Chondrocyte (in vitro differentiated cells): ENCODE measurements at regions not wholly inside any gene's neighbourhood (a gene's known extent, or its start where the extent isn't known, plus 50 kb on each side); places are given as distances from the start of the nearest gene placed in this dataset.
A peak's percentile ranks its signal among the peaks of the same experiment; 100 is the strongest.

Experiments
- DNase-seq: peaks from one replicate; pipeline ENCODE4 v3.0.0; 2021; ENCODE audit warnings: mixed read lengths, low spot score
- H3K27ac Mint-ChIP-seq: one replicate; pipeline ENCODE4 v1.8.0; 2021; ENCODE audit warnings: mild to moderate bottlenecking, moderate library complexity, mixed read lengths; ENCODE audit not compliant: unreplicated experiment
- H3K27me3 Mint-ChIP-seq: 2 replicates; pipeline ENCODE4 v1.8.0; 2021; ENCODE audit warnings: low read depth, mixed read lengths
- H3K36me3 Mint-ChIP-seq: 2 replicates; pipeline ENCODE4 v1.8.0; 2021; ENCODE audit warnings: low read depth, mixed read lengths
- H3K4me1 Mint-ChIP-seq: 2 replicates; pipeline ENCODE4 v1.8.0; 2021; ENCODE audit warnings: low read depth, mild to moderate bottlenecking, mixed read lengths
- H3K4me3 Mint-ChIP-seq: one replicate; pipeline ENCODE4 v1.8.0; 2021; ENCODE audit warnings: mild to moderate bottlenecking, moderate library complexity, mixed read lengths; ENCODE audit not compliant: unreplicated experiment
- H3K9me3 Mint-ChIP-seq: 2 replicates; pipeline ENCODE4 v1.8.0; 2021; ENCODE audit warnings: low read depth, mixed read lengths
- TF ChIP-seq, protein P1 (sequence below): fragments of 200-600 bp; sonication (generic); IDR thresholded peaks from 2 replicates; pipeline ENCODE4 v1.5.0; 2021; ENCODE audit warnings: antibody characterized with exemption, mild to moderate bottlenecking, moderate library complexity

DNA sequence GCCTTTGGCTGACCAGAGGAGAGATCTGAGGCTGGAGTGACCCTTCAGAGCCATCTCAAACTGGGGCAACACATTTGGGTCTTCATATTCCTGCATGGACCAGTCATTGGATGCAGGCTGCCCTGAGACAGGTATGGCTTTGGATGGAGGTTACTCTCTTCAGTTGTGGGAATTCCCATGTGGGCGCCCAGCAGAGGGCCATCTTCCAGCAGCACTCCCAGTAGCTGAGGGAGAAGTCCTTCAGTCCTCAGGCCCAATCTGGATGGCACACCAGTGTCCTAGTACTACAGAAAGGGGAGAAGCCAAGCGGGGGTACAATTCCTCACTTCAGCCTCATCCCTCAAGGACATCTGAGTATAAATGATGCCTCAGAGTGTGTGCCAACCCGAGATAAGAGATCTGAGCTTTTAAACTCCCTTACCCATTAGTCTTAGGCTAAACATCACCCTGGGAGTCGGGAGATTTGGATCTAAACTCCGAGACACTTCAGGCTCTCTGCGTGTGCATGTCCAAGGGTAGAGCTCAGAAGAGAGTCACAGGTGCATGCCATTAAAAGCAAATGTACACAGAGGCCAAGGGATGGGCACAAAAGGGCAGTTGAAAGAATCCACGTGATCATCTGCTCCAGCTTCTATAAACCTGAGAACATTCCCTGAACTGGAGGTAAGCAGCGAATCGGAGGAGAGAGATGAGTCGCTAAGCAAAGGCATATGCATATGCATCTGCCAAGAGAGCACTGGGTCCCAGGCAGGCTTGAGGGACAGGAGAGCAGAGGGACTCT is 204.6 kb downstream of the CD83 start:
- TF ChIP-seq, protein P1, sequence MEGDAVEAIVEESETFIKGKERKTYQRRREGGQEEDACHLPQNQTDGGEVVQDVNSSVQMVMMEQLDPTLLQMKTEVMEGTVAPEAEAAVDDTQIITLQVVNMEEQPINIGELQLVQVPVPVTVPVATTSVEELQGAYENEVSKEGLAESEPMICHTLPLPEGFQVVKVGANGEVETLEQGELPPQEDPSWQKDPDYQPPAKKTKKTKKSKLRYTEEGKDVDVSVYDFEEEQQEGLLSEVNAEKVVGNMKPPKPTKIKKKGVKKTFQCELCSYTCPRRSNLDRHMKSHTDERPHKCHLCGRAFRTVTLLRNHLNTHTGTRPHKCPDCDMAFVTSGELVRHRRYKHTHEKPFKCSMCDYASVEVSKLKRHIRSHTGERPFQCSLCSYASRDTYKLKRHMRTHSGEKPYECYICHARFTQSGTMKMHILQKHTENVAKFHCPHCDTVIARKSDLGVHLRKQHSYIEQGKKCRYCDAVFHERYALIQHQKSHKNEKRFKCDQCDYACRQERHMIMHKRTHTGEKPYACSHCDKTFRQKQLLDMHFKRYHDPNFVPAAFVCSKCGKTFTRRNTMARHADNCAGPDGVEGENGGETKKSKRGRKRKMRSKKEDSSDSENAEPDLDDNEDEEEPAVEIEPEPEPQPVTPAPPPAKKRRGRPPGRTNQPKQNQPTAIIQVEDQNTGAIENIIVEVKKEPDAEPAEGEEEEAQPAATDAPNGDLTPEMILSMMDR = peak; percentile 8
- Mint-ChIP-seq H3K36me3 (no peaks in the 10 kb centered on the region), H3K4me1 (no peaks in the 10 kb centered on the region), H3K27me3 (peaks cover 13% of the 10 kb centered on the region), H3K4me3 (no peak overlapping the region), H3K27ac (no peak overlapping the region), H3K9me3 (no peaks in the 10 kb centered on the region)
- DNase-seq = no peak

DNA sequence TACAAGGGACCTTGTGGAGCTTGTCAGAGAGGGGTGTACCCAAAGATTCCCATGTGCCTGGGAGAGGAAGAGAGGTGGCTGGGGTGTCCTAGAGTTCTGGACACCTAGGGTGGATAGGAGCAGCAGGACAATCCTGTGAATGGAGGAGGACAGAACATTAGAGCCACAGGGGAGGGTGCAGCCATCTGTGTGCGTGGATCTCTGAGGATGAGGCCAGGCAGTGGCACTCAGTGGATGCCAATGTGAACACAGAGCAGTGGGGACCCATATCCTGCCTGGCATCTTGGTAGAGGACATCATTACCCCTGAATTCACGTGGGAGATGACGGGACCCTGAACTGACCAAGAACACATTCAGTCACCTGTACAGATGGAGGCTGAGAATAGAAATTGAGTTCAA is 205.3 kb downstream of the CD83 start:
- TF ChIP-seq, protein P1 = no peak
- Mint-ChIP-seq H3K27me3 (peaks cover 13% of the 10 kb centered on the region), H3K4me3 (no peak overlapping the region), H3K9me3 (no peaks in the 10 kb centered on the region), H3K36me3 (no peaks in the 10 kb centered on the region), H3K4me1 (no peaks in the 10 kb centered on the region), H3K27ac (no peak overlapping the region)
- no peak for DNase-seq

GRCh38 chr6:14326774-14327173 is 209.2 kb downstream of the CD83 start:
- Mint-ChIP-seq H3K27me3 (peaks cover 12% of the 10 kb centered on the region), H3K36me3 (no peaks in the 10 kb centered on the region), H3K4me3 (no peak overlapping the region), H3K9me3 (no peaks in the 10 kb centered on the region), H3K27ac (no peak overlapping the region), H3K4me1 (no peaks in the 10 kb centered on the region)
- TF ChIP-seq, protein P1 = no peak
- DNase-seq = no peak

GRCh38 chr6:14328163-14328562 is 210.6 kb downstream of the CD83 start:
- Mint-ChIP-seq H3K27me3 (peaks cover 10% of the 10 kb centered on the region), H3K36me3 (no peaks in the 10 kb centered on the region), H3K4me3 (no peak overlapping the region), H3K27ac (no peak overlapping the region), H3K4me1 (no peaks in the 10 kb centered on the region), H3K9me3 (no peaks in the 10 kb centered on the region)
- TF ChIP-seq, protein P1 = no peak
- DNase-seq = no peak

- H3K9me3 Mint-ChIP-seq = peaks cover 7% of the 10 kb centered on the region
- peaks cover 9% of the 10 kb centered on the region for H3K4me1 Mint-ChIP-seq
- peaks cover 3% of the 10 kb centered on the region for H3K36me3 Mint-ChIP-seq
- no peak overlapping the region for H3K27ac Mint-ChIP-seq
- TF ChIP-seq, protein P1 = no peak
- no peak for DNase-seq
- no peak overlapping the region for H3K4me3 Mint-ChIP-seq
- peaks cover 3% of the 10 kb centered on the region for H3K27me3 Mint-ChIP-seq
Measured at GRCh38 chr6:14333556-14334305, 216.2 kb downstream of the CD83 start.
